Right kidney (tissue), 1 donor: ENCODE measurements at regions not wholly inside any gene's neighbourhood (a gene's known extent, or its start where the extent isn't known, plus 50 kb on each side); places are given as distances from the start of the nearest gene placed in this dataset.
A peak's percentile ranks its signal among the peaks of the same experiment; 100 is the strongest.

ENCODE experiments used
- DNase-seq: peaks from one replicate; pipeline ENCODE4 v3.0.0-alpha.2; 2016

GRCh38 chr2:37425408-37425807 lies 81.0 kb downstream of the QPCT start:
- no peak for DNase-seq

- DNase-seq, result no peak
Measured at GRCh38 chr2:37427241-37427640, 82.8 kb downstream of the QPCT start.

- DNase-seq, result no peak
Measured at GRCh38 chr2:37436323-37436722, 91.9 kb downstream of the QPCT start.

DNA sequence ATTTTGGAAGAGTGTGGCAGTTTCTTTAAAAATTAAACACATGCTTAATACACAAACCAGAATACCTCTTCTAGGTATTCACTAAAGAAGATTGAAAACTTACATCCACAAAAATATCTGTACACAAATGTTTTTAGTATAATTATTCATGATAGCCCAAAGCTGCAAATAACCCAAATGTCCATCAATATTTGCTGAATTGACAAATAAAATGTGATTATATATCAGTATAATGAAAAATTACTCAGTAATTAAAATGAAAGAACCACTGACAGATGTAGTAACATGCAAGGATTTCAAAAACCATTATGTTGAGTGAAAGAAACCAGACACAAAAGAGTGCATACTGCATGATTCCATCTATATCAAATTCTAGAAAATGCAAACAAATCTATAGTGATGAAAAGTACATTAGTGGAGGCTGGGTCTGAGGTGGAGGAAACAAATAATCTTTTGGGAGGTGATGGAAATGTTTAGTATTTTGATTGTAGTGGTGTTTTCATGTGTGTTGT lies 94.8 kb downstream of the QPCT start:
- no peak for DNase-seq

- DNase-seq, result no peak
Measured at GRCh38 chr2:37441055-37441454, 96.6 kb downstream of the QPCT start.

DNA sequence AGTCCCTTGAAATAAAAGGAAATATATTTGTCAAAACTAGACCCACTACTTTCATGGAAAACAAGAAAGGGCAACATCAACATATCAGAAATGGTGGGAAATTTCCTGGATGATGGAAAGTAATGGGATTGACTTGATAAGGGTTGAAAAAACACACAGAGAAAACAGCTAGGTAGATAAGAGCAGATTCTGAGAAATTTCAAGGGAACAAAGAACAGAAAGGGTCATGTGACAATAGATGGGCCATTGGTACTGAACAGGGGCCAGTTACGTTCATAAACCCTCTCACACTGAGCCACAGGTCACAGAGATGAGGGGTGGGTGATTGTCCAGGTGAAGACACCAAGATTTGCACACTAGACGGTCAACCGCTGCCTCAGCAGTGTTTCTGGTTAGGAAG lies 98.7 kb downstream of the QPCT start:
- no peak for DNase-seq

GRCh38 chr2:37447446-37447845 lies 103.0 kb downstream of the QPCT start:
- no peak for DNase-seq

DNA sequence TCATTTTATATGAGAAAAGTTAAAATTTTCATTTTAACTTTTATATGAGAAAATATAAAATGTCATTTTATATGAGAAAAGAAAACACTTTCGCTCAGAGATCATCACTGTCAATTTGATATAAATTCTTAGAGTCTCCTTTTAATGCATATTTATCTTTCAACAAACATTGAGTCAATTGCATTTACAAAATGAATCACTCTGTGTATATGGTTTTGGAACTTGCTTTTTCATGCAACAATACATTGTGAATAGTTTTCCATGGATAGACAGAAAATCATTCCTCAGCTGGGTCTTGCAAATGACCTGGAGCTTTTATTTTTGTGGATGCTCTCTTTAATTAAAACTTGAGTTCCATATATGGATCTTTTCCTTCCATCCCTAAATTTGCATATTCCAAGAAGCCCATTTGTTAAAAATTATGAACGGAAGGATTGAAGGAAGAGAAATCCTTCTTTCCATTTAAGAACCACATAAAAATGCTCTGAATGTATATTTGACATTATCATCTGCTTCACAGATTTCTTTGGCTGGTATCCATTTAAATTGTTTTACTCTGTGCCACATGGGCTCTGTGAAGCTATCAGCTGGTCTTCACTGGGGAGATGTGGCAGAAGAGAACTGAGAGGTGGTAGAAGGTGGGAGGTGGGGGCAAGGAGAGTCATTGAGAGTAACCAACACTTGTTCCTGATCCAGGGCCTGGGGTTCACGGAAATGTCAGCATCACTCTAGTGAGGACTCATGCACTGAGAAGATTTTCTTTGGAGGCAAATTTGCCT lies 104.1 kb downstream of the QPCT start:
- no peak for DNase-seq

DNA sequence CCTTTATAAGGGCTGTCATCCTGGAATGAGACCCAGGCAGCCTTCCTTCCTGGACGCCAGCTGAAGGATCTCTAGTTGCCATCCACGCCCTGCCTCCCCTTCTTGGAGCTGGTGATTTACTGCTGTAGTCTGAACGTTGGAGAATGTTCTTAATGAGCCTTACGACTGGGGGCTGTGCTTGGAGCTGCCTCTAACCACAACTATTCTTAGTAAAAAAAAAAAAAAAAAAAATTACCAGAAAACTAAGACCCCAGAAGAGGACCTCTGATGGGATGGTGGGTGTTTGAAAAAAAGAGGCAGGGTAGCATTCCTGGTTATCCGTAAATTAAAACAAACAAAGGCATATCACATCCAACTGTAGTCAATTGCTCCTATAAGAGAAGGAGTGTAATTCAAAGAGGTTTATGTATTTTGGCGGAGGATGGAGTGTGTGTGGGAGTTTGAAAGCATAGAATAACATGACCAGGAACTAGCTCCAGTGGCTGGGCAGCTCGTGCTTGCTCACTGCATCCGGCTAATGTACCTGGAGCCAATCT lies 105.4 kb downstream of the QPCT start:
- DNase-seq, result peak; percentile 61

DNA sequence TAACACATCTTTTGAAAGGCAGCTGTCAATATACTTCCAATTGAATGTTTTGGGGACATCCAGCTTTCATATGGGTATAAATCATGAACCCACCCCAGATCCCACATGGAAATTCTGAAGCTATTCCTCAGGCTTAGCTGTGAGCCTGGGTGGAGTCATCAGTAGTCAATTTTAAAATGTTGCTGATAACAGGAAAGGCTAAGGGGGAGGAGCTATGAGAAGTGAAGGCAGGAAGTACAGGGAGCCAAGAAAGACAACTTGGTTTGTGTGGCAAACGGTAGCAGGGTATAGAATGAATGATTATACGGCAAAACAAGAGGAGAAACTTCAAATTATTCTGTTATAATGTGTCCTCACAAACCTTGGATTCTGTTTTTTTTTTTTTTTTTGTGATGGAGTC lies 108.6 kb downstream of the QPCT start:
- DNase-seq, result no peak

DNA sequence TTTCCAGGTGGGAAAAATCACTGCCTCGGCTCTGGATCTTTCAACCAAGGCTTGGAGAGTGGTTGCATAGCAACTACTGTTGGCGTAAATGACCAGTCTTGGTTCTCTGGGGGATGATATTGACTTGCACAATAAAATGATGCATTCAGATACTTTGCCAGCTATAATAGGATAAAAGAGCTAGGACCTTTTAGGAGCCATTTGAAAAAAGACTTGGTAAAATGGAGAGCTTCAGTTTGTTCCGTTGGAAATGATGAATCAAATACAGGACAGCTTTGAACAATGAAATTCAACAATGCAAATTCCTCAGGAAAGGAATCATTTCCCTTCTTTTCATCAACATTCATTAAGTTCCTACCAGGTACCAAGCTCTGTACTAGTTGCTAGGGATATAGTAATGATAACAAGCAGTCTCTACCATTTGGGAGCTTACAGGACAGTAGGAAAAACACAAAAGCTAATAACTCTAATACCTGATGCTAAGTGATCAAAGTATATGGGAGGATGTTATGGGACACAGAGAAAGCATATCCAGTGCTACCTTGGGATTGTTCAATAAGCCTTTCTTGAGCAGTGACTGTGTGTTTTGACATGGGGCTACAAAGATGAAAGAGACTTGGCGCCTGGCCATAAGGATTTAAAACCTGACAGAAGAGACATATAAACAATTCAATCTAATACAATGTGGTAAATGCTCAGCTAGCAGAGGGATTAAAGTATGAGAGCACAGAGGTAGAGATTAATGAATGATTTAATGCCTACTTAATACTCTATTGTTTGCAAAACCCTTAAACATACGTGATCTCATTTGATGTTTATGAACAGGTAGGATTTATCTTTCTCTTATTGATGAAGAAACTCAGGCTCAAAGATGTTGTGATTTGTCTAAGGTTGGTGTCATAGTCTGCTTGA lies 110.7 kb downstream of the QPCT start:
- no peak for DNase-seq

- DNase-seq, result no peak
Measured at GRCh38 chr2:37456479-37456878, 112.0 kb downstream of the QPCT start.

- no peak for DNase-seq
Measured at GRCh38 chr2:37457401-37457901, 113.0 kb downstream of the QPCT start.

GRCh38 chr2:37458133-37458532 lies 113.7 kb downstream of the QPCT start:
- DNase-seq, result no peak

DNA sequence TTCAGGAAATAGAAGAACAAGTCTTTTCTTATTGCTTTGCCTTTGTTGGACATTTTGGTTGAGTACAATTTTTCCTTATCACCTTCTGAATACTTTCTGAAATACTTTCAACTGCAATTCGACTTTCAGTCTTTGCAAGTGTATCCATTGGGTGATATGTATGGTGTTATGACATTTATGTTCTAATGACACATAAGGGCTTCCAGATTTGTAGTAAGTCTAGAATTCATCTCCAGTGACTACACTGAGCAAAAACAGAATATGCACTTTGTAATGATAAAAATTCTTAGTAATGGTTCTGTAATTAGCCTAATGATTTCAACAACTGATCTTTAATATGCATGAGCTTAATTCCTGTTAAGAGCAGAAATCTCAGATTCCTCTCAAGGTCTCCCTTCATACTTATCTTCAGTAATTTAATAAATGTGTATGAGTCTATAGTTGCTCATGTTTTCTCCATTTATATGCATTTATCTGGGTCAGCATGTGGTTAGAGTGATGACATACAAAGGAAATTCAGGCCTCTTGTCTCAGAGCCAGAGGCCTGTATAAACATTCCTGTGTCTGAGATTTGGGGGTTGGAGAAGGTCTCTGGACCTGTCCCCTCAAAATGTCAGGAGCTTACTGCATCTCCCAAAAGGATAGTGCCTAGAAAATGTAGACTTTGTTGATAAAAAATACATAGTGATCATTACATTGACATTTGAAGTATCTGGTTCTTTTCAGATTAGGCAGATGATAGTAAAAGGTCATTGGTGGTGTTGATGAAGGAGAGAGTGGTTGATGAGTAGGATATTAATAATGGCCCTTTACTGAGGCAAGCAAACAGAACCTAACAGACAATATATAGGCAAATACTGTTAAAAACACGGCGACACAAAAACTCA lies 114.9 kb downstream of the QPCT start:
- no peak for DNase-seq

DNA sequence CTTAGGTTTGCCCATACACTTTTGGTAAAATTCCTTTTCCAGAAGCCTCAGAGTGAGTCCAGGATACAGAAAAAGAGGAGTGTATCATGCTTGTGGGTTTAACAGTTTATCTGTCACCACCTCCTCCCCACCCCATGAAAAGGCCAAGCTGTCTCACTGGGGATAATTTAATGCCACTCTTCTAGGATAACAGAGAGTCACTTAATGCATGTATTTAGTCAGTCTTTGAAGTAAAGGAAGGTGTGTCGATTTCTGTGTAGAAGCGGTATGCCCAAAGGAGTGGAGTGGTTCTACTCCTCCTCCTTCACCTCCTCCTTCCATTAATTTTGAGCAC lies 116.4 kb downstream of the QPCT start:
- no peak for DNase-seq

DNA sequence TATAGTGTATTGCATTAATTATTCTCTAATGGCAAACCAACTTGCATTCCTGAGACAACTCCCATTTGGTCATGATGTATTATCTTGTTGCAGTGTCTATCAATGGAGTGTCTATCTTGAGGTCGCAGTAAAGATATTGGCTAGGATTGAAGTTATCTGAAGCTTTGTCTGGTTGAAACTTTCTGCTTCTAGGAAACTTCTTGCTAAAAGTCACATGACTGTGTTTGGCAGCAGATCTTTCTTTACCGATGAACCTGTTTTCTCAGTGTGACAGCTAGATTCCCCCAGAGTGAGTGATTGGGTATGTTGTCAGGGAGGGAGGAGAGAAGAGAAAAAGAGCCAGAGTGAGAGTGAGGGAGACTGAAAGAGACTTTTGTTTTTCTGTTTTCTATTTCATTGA lies 119.6 kb downstream of the QPCT start:
- DNase-seq, result no peak

DNA sequence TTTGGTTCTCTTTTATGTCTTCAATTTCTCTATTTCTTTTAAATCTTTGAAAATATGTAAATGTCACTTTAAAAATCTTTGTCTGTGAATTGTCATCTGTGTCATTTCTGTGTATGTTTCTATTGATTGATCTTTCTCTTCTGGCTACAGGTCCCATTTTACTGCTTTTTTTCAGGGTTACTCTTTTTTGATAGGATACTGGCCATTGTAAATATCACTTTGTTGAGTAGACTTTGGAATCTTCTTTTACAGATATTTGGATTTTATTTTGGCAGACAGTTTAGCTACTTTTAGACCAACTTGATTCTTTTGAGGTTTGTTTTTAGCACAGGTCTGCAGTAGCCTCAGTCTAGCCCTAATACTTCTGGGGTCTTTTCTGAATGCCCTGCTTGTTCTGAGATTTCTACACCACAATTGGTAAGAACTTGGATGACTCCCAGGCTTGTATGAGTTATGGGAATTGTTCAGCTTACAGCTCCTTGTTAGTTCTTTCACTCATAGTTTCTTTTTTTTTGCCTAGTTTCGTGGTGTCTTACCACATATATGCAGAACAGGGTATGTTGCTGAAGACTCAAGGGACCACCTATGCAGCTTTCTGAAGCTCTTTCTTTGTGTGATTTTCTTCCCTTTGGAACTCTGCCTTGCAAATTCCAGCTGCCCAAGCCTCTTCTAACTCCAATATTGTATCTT lies 122.2 kb downstream of the QPCT start:
- no peak for DNase-seq

- no peak for DNase-seq
Measured at GRCh38 chr2:37468170-37468569, 123.7 kb downstream of the QPCT start.

DNA sequence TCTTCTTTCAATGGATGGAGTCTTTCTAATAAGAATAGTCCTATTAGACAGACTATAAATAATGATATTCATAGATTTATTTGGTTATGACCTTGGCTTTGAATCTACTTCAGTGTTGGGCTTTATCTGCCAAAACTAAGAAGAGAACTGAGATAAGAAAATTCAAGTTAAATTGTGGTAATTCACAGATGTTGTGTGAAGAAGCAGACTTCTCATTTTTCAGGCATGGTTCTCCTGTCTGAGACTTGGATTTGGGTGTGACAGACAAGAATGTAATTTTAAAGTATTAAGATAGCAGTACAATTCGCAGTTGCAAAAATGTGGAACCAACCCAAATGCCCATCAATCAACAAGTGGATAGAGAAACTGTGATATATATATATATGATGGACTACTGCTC lies 124.7 kb downstream of the QPCT start:
- DNase-seq, result no peak

DNA sequence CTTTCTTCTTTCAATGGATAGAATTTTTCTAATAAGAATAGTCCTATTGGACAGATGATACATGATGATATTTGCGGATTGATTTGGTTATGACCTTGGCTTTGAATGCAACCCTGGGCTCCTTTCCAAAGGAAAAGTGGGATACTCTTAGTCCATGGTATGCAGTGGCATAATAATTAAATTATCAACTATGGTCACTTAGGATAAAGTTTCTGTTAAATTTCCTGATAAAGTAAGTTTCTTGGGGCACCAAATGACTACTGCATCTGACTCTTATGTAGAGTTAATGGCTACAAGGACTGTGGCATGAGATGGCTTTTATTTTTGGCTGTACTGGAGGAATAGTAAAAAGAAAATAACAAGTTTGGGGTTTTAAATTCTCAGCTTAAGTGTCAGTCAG lies 126.7 kb downstream of the QPCT start:
- no peak for DNase-seq
